ENCODE measurements at regions not wholly inside any gene's neighbourhood (a gene's known extent, or its start where the extent isn't known, plus 50 kb on each side); places are given as distances from the start of the nearest gene placed in this dataset.

DNA sequence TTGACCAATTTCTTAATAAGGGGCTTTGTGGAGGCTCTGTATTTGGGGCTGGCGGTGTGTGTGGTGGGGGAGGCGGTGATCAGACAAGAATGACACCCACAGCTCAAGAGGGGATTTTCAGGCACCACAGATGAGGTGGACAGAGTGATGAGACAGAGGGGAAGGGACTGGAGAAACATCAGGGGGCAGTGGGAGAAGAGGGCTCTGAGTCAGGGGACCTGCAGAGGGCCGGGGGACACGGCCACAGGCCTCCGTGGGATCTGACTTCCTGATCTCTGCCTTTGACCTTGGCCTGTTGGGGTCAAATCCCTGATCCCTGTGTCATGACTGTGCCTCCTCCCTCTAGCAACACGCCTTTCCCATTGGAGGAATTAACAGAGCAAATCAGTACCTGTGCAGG lies 197.7 kb downstream of the C9orf50 start:
- H3K27ac ChIP-seq: no peak overlapping the region
- ATAC-seq: no peak

DNA sequence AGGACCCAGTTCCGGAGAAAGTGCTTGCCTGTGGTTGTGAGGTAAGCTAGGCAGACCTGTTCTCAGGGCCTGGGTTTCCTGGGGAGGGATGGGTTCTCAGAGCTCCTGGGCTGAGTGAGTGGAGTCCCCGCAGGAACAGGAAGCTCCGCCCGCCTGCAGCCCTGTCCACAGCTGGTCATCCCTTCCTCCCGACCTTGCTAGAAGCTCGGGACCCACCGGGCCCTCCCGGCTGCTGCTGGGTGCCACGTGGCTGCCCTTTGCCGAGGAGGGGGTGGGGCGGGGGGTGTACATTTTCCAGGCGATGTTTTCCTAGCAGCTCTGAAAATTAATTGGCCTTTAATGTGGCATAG lies 198.1 kb downstream of the C9orf50 start:
- H3K36me3 ChIP-seq: no peaks in the 10 kb centered on the region
- intact Hi-C loops (cut with DNase I; ENCODE audit: low total_unique reads): no loop called here
- H3K4me3 ChIP-seq: no peak overlapping the region
- no peaks in the 10 kb centered on the region for H3K27me3 ChIP-seq
- no peak for DNase-seq
- no peak for TF ChIP-seq POLR2A (IDR thresholded peaks at IDR 0.05)
- TF ChIP-seq, protein P1, sequence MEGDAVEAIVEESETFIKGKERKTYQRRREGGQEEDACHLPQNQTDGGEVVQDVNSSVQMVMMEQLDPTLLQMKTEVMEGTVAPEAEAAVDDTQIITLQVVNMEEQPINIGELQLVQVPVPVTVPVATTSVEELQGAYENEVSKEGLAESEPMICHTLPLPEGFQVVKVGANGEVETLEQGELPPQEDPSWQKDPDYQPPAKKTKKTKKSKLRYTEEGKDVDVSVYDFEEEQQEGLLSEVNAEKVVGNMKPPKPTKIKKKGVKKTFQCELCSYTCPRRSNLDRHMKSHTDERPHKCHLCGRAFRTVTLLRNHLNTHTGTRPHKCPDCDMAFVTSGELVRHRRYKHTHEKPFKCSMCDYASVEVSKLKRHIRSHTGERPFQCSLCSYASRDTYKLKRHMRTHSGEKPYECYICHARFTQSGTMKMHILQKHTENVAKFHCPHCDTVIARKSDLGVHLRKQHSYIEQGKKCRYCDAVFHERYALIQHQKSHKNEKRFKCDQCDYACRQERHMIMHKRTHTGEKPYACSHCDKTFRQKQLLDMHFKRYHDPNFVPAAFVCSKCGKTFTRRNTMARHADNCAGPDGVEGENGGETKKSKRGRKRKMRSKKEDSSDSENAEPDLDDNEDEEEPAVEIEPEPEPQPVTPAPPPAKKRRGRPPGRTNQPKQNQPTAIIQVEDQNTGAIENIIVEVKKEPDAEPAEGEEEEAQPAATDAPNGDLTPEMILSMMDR (IDR thresholded peaks at IDR 0.05 in 4 of 5, conservative IDR thresholded peaks at IDR 0.05 in 1 of 5): no peak
- ATAC-seq: no peak
- no peaks in the 10 kb centered on the region for H3K4me1 ChIP-seq
- in situ Hi-C loops (cut with MboI; ENCODE audit: low sequenced_read_pairs in 4 of 4): no loop called here
- no peak overlapping the region for H3K27ac ChIP-seq
- H3K9me3 ChIP-seq: no peaks in the 10 kb centered on the region

More for the DNA sequence above, 197.7 kb downstream of the C9orf50 start:
- no peak for DNase-seq
- TF ChIP-seq, protein P1 (IDR thresholded peaks at IDR 0.05 in 4 of 5, conservative IDR thresholded peaks at IDR 0.05 in 1 of 5): no peak
- no peak for TF ChIP-seq POLR2A (IDR thresholded peaks at IDR 0.05)
- no peaks in the 10 kb centered on the region for H3K9me3 ChIP-seq
- H3K4me1 ChIP-seq: no peaks in the 10 kb centered on the region
- in situ Hi-C loops (cut with MboI; ENCODE audit: low sequenced_read_pairs in 4 of 4) (no loop called here), intact Hi-C loops (cut with DNase I; ENCODE audit: low total_unique reads) (no loop called here)
- H3K36me3 ChIP-seq: no peaks in the 10 kb centered on the region
- H3K27me3 ChIP-seq: no peaks in the 10 kb centered on the region
- no peak overlapping the region for H3K4me3 ChIP-seq

DNA sequence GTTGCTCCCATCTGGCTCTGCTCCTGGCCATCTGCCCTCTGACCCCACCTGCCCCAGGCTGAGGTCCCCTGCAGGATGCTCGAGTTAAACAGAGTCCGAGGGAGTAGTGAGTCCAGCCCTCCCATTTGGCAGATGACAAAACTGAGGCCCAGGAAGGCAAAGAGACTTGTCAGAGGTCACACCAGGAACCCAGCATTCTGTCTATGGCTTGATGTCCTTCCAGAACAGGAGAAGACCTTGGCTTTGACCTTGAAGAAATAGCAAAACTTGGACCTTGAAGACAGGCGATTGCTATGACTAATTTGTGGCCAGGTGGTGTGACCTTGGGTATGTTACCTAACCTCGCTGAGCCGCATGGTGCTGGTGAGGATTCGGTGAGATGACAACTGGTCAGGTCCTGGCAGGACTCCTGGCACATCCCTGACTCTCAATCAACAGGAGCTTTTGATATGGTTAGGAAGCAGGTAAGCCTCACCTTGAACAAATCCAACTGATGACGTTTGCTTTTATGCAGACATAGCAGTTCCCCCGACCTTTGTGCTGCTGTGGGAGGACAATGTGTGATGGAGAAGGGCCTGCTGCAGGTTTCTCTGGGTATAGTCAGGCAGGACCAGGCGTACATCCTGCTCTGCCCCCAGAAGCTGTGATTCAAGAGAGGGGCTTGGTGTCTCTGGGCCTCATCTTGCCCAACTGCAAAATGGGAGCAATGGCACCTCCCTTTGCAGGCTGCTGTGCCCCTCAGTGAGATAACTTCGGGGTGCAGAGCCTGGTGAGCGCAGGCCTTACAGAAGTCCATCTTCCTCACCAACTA lies 198.7 kb downstream of the C9orf50 start:
- H3K36me3 ChIP-seq: no peaks in the 10 kb centered on the region
- TF ChIP-seq POLR2A (IDR thresholded peaks at IDR 0.05): no peak
- TF ChIP-seq, protein P1 (IDR thresholded peaks at IDR 0.05 in 4 of 5, conservative IDR thresholded peaks at IDR 0.05 in 1 of 5): no peak
- H3K4me3 ChIP-seq: no peak overlapping the region
- no peaks in the 10 kb centered on the region for H3K9me3 ChIP-seq
- no peak for DNase-seq
- in situ Hi-C loops (cut with MboI; ENCODE audit: low sequenced_read_pairs in 4 of 4) (no loop called here), intact Hi-C loops (cut with DNase I; ENCODE audit: low total_unique reads) (no loop called here)
- no peak for ATAC-seq
- H3K27me3 ChIP-seq: no peaks in the 10 kb centered on the region
- H3K4me1 ChIP-seq: no peaks in the 10 kb centered on the region
- no peak overlapping the region for H3K27ac ChIP-seq

DNA sequence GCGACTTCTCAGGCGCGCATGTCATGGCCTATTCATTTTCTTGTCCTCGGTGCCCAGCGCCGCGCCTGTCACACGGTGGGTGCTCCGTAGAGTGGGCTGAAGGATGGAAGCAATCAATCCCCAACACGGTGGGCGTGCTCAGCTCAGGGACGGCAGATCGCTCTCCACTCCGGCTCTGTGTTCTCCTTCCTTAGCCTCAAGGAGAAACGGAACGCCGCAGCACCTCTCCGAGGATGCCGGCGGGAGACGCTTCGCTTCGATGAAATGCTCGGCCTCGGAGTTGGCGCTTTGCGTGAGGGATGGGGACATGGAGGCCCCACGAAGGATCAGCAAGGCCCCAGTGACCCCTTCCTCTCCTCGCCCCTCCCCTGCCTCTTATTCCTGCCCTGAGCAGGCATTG lies 199.5 kb downstream of the C9orf50 start:
- H3K4me3 ChIP-seq: no peak overlapping the region
- no peak overlapping the region for H3K27ac ChIP-seq
- TF ChIP-seq, protein P1 (IDR thresholded peaks at IDR 0.05 in 4 of 5, conservative IDR thresholded peaks at IDR 0.05 in 1 of 5): no peak
- TF ChIP-seq POLR2A (IDR thresholded peaks at IDR 0.05): no peak
- in situ Hi-C loops (cut with MboI; ENCODE audit: low sequenced_read_pairs in 4 of 4) (no loop called here), intact Hi-C loops (cut with DNase I; ENCODE audit: low total_unique reads) (no loop called here)
- no peaks in the 10 kb centered on the region for H3K4me1 ChIP-seq
- no peaks in the 10 kb centered on the region for H3K36me3 ChIP-seq
- DNase-seq (no peak), ATAC-seq (no peak)
- no peaks in the 10 kb centered on the region for H3K9me3 ChIP-seq
- H3K27me3 ChIP-seq: no peaks in the 10 kb centered on the region

DNA sequence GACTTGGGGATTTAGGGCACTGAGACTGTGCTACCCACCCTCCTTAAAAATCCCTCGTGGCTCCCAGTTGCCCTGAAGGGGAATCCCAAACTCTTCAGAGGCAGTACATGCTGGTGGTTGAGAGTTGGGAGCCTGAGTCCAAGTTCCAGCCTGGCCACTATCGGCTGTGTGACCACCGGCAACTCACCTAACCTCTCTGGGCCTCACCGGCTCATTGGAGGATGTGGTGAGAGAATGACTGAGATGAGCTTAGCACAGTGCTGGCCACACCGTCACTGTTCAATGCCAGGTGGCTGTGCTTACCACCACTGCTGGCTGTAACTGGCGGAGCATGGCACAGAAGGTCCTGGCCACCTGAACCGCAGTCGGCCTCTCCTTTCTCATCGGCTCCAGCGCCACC lies 200.2 kb downstream of the C9orf50 start:
- no peak for TF ChIP-seq POLR2A (IDR thresholded peaks at IDR 0.05)
- TF ChIP-seq, protein P1 (IDR thresholded peaks at IDR 0.05 in 4 of 5, conservative IDR thresholded peaks at IDR 0.05 in 1 of 5): no peak
- H3K4me1 ChIP-seq: no peaks in the 10 kb centered on the region
- no peaks in the 10 kb centered on the region for H3K9me3 ChIP-seq
- H3K27ac ChIP-seq: no peak overlapping the region
- no peak overlapping the region for H3K4me3 ChIP-seq
- ATAC-seq: no peak
- in situ Hi-C loops (cut with MboI; ENCODE audit: low sequenced_read_pairs in 4 of 4) (no loop called here), intact Hi-C loops (cut with DNase I; ENCODE audit: low total_unique reads) (no loop called here)
- DNase-seq: no peak
- H3K36me3 ChIP-seq: no peaks in the 10 kb centered on the region
- no peaks in the 10 kb centered on the region for H3K27me3 ChIP-seq
